ENCODE measurements at regions not wholly inside any gene's neighbourhood (a gene's known extent, or its start where the extent isn't known, plus 50 kb on each side); places are given as distances from the start of the nearest gene placed in this dataset.

GRCh38 chr3:6516694-6517093 is 344.2 kb upstream of the GRM7 start:
- H3K4me2 ChIP-seq: no peak overlapping the region
- no peaks in the 10 kb centered on the region for H3K4me1 ChIP-seq
- WGBS (ENCODE audit: missing lambda C conversion rate): 3% methylated on average over 2 of the region's 2 CpGs
- CTCF ChIA-PET: interaction anchor here (1.0 kb wide), 1 partner anchor 11 kb away, joined by 3 read pairs; no protein-coding TSS in a partner anchor
- POLR2A ChIA-PET: no interaction called here
- H3K9me3 ChIP-seq: no peaks in the 10 kb centered on the region
- H3K27ac ChIP-seq: no peak overlapping the region
- no peak for FAIRE-seq
- DNase-seq (ENCODE audit: low read depth in 1 of 2, low spot score in 1 of 2): no peak
- ATAC-seq: no peak
- TF ChIP-seq HES2 (IDR thresholded peaks at IDR 0.05) (no peak), EHMT2 (IDR thresholded peaks at IDR 0.05; ENCODE audit: low read depth) (no peak)
- no peak overlapping the region for H3K4me3 ChIP-seq

DNA sequence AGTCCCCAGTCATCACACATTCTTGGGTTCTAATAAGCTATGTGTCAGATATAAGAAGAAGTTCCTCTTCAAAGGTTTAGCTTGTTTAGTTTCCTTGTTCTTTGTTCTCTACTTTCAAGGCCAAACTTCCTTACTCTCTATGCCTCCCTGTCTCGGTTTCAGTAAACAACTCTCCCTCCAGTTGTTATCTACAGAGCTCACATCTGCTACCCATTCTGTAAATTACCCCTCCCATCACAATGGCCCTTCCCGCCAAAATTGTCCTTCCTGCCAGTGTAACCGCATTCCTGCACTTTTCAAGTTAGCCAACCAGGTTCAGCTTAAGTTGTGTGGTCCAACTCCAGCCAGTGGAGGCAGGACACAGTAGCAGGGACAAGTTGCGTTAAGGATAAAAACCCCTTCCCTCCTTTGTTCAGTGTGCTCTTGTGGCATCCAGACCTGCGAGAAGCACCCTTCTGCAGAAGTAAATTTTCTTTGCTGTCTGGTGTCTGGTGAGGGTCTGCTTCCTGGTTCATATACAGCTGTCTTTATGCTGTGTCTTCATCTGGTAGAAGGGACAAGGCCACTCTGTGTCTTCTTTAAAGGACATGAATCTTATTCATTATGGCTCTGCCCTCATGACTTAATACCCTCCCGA is 342.1 kb upstream of the GRM7 start:
- Histone ChIP-seq H3K4me3 (no peak overlapping the region), H3K27ac (no peak overlapping the region), H3K9me3 (no peaks in the 10 kb centered on the region), H3K4me1 (no peaks in the 10 kb centered on the region), H3K4me2 (no peak overlapping the region)
- DNase-seq (ENCODE audit: low read depth in 1 of 2, low spot score in 1 of 2) (no peak), FAIRE-seq (no peak), ATAC-seq (no peak)
- WGBS (ENCODE audit: missing lambda C conversion rate): 10% methylated on average over 6 of the region's 6 CpGs
- TF ChIP-seq PBX3 (IDR thresholded peaks at IDR 0.05): no peak
- TF ChIP-seq E2F6 (IDR thresholded peaks at IDR 0.05; ENCODE audit: borderline replicate concordance, low read depth): no peak
- TF ChIP-seq, protein P1, sequence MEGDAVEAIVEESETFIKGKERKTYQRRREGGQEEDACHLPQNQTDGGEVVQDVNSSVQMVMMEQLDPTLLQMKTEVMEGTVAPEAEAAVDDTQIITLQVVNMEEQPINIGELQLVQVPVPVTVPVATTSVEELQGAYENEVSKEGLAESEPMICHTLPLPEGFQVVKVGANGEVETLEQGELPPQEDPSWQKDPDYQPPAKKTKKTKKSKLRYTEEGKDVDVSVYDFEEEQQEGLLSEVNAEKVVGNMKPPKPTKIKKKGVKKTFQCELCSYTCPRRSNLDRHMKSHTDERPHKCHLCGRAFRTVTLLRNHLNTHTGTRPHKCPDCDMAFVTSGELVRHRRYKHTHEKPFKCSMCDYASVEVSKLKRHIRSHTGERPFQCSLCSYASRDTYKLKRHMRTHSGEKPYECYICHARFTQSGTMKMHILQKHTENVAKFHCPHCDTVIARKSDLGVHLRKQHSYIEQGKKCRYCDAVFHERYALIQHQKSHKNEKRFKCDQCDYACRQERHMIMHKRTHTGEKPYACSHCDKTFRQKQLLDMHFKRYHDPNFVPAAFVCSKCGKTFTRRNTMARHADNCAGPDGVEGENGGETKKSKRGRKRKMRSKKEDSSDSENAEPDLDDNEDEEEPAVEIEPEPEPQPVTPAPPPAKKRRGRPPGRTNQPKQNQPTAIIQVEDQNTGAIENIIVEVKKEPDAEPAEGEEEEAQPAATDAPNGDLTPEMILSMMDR (IDR thresholded peaks at IDR 0.05): no peak
- TF ChIP-seq POLR2A (IDR thresholded peaks at IDR 0.05; ENCODE audit: low read length): no peak
- TF ChIP-seq RCOR1 (IDR thresholded peaks at IDR 0.05; ENCODE audit: low read depth, low read length): no peak
- TF ChIP-seq CBX2 (IDR thresholded peaks at IDR 0.05; ENCODE audit: borderline replicate concordance, low read depth): no peak
- no peak for TF ChIP-seq ATOH8 (CRISPR knock-in tag; IDR thresholded peaks at IDR 0.05; ENCODE audit: low read depth)
- TF ChIP-seq RAD21 (conservative IDR thresholded peaks at IDR 0.05 in 1 of 2, IDR thresholded peaks at IDR 0.05 in 1 of 2): no peak
- TF ChIP-seq, protein P2, sequence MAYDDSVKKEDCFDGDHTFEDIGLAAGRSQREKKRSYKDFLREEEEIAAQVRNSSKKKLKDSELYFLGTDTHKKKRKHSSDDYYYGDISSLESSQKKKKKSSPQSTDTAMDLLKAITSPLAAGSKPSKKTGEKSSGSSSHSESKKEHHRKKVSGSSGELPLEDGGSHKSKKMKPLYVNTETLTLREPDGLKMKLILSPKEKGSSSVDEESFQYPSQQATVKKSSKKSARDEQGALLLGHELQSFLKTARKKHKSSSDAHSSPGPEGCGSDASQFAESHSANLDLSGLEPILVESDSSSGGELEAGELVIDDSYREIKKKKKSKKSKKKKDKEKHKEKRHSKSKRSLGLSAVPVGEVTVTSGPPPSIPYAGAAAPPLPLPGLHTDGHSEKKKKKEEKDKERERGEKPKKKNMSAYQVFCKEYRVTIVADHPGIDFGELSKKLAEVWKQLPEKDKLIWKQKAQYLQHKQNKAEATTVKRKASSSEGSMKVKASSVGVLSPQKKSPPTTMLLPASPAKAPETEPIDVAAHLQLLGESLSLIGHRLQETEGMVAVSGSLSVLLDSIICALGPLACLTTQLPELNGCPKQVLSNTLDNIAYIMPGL (CRISPR knock-in tag; IDR thresholded peaks at IDR 0.05; ENCODE audit: borderline replicate concordance): no peak
- TF ChIP-seq FOSL2 (IDR thresholded peaks at IDR 0.05): no peak
- no peak for TF ChIP-seq FOSL2 (CRISPR knock-in tag; IDR thresholded peaks at IDR 0.05)
- TF ChIP-seq HDAC2 (IDR thresholded peaks at IDR 0.05): no peak
- ChIA-PET CTCF (no interaction called here), POLR2A (no interaction called here)

GRCh38 chr3:6521369-6522113 is 339.4 kb upstream of the GRM7 start:
- DNase-seq (ENCODE audit: low read depth in 1 of 2, low spot score in 1 of 2) (no peak), ATAC-seq (no peak), FAIRE-seq (no peak)
- ChIA-PET CTCF (no interaction called here), POLR2A (no interaction called here)
- Histone ChIP-seq H3K27ac (no peak overlapping the region), H3K9me3 (no peaks in the 10 kb centered on the region), H3K4me3 (no peak overlapping the region), H3K4me2 (no peak overlapping the region), H3K4me1 (no peaks in the 10 kb centered on the region)
- WGBS (ENCODE audit: missing lambda C conversion rate): 3% methylated on average over 2 of the region's 2 CpGs
- no peak for TF ChIP-seq NPAS2 (CRISPR knock-in tag; IDR thresholded peaks at IDR 0.05; ENCODE audit: borderline replicate concordance)
- TF ChIP-seq MYC (IDR thresholded peaks at IDR 0.05; ENCODE audit: borderline replicate concordance, low read length): no peak
- no peak for TF ChIP-seq ZNF302 (CRISPR knock-in tag; IDR thresholded peaks at IDR 0.05)
- no peak for TF ChIP-seq EHF (CRISPR knock-in tag; IDR thresholded peaks at IDR 0.05)
- TF ChIP-seq ZC3H11A (IDR thresholded peaks at IDR 0.05): no peak
- TF ChIP-seq CBX2 (IDR thresholded peaks at IDR 0.05; ENCODE audit: borderline replicate concordance, low read depth): no peak
- TF ChIP-seq HOXB13 (CRISPR knock-in tag; IDR thresholded peaks at IDR 0.05; ENCODE audit: low read depth): no peak
- no peak for TF ChIP-seq FOSL2 (IDR thresholded peaks at IDR 0.05)
- no peak for TF ChIP-seq FOSL2 (CRISPR knock-in tag; IDR thresholded peaks at IDR 0.05)
- TF ChIP-seq, protein P3, sequence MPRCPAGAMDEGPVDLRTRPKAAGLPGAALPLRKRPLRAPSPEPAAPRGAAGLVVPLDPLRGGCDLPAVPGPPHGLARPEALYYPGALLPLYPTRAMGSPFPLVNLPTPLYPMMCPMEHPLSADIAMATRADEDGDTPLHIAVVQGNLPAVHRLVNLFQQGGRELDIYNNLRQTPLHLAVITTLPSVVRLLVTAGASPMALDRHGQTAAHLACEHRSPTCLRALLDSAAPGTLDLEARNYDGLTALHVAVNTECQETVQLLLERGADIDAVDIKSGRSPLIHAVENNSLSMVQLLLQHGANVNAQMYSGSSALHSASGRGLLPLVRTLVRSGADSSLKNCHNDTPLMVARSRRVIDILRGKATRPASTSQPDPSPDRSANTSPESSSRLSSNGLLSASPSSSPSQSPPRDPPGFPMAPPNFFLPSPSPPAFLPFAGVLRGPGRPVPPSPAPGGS (IDR thresholded peaks at IDR 0.05): no peak
- no peak for TF ChIP-seq RCOR1 (IDR thresholded peaks at IDR 0.05; ENCODE audit: low read depth, low read length)
- no peak for TF ChIP-seq HEYL (CRISPR knock-in tag; IDR thresholded peaks at IDR 0.05)
- no peak for TF ChIP-seq RNF2 (IDR thresholded peaks at IDR 0.05; ENCODE audit: borderline replicate concordance, low read depth)

All from A549 (cell line).